Right atrium auricular region (tissue), 2 donors: ENCODE measurements at regions not wholly inside any gene's neighbourhood (a gene's known extent, or its start where the extent isn't known, plus 50 kb on each side); places are given as distances from the start of the nearest gene placed in this dataset.

ENCODE experiments used
- DNase-seq: peaks from one replicate; pipeline ENCODE4 v3.0.0-alpha.2; 2019; ENCODE audit warnings: low spot score
- H3K27ac ChIP-seq, 2 donors: fragments of 200-600 bp; sonication (generic); 1 replicate in 1 of 2; 2 replicates in 1 of 2; pipeline ENCODE4 v1.5.1; 2016 to 2019
- H3K27me3 ChIP-seq, 2 donors: fragments of 200-600 bp; sonication (generic); one replicate each; pipeline versions ENCODE4 v1.5.1 to v1.6.0; 2017 to 2019
- H3K36me3 ChIP-seq: fragments of 200-600 bp; sonication (generic); one replicate; pipeline ENCODE4 v1.5.1; 2016
- H3K4me1 ChIP-seq, 2 donors: fragments of 200-600 bp; sonication (generic); one replicate each; pipeline versions ENCODE4 v1.5.1 to v1.6.0; 2017 to 2019
- H3K4me3 ChIP-seq, 2 donors: fragments of 200-600 bp; sonication (generic); 1 replicate in 1 of 2; 2 replicates in 1 of 2; pipeline ENCODE4 v1.5.1; 2017 to 2019; ENCODE audit warnings: mild to moderate bottlenecking in 1 of 2, moderate library complexity in 1 of 2
- H3K9me3 ChIP-seq, 2 donors: fragments of 200-600 bp; sonication (generic); one replicate each; pipeline ENCODE4 v1.5.1; 2019
- CTCF ChIP-seq, 2 donors: fragments of 200-600 bp; sonication (generic); IDR thresholded peaks; one replicate each; pipeline ENCODE4 v1.5.1; 2019; ENCODE audit warnings: antibody characterized with exemption in 2 of 2

GRCh38 chr6:137787016-137787415 lies 80.0 kb upstream of the TNFAIP3 start:
- peaks cover 0 to 5% of the 10 kb centered on the region in 2 donors for H3K4me1 ChIP-seq
- H3K27ac ChIP-seq: no peak overlapping the region

GRCh38 chr6:137788248-137788647 lies 78.8 kb upstream of the TNFAIP3 start:
- H3K27me3 ChIP-seq: no peaks in the 10 kb centered on the region

More at GRCh38 chr6:137787016-137787415, 80.0 kb upstream of the TNFAIP3 start:
- H3K9me3 ChIP-seq: no peaks in the 10 kb centered on the region
- no peak for TF ChIP-seq CTCF (IDR thresholded peaks at IDR 0.05)
- no peak for DNase-seq
- no peaks in the 10 kb centered on the region for H3K27me3 ChIP-seq
- H3K36me3 ChIP-seq: no peaks in the 10 kb centered on the region
- no peak overlapping the region for H3K4me3 ChIP-seq

GRCh38 chr6:137791281-137792159 lies 75.5 kb upstream of the TNFAIP3 start:
- Histone ChIP-seq H3K36me3 (no peaks in the 10 kb centered on the region), H3K27ac (no peak overlapping the region), H3K4me3 (no peak overlapping the region), H3K27me3 (no peaks in the 10 kb centered on the region), H3K9me3 (no peaks in the 10 kb centered on the region), H3K4me1 (peaks cover 0 to 5% of the 10 kb centered on the region in 2 donors)
- no peak for DNase-seq
- TF ChIP-seq CTCF (IDR thresholded peaks at IDR 0.05): no peak

More at GRCh38 chr6:137788248-137788647, 78.8 kb upstream of the TNFAIP3 start:
- TF ChIP-seq CTCF (IDR thresholded peaks at IDR 0.05): no peak
- peaks cover 0 to 5% of the 10 kb centered on the region in 2 donors for H3K4me1 ChIP-seq
- no peaks in the 10 kb centered on the region for H3K9me3 ChIP-seq
- no peaks in the 10 kb centered on the region for H3K36me3 ChIP-seq
- H3K4me3 ChIP-seq: no peak overlapping the region
- no peak overlapping the region for H3K27ac ChIP-seq
- DNase-seq: no peak

GRCh38 chr6:137792160-137793033 lies 74.7 kb upstream of the TNFAIP3 start:
- no peak for TF ChIP-seq CTCF (IDR thresholded peaks at IDR 0.05)
- no peak overlapping the region for H3K27ac ChIP-seq
- peaks cover 0 to 5% of the 10 kb centered on the region in 2 donors for H3K4me1 ChIP-seq
- DNase-seq: no peak
- H3K27me3 ChIP-seq: no peaks in the 10 kb centered on the region
- H3K36me3 ChIP-seq: no peaks in the 10 kb centered on the region
- no peaks in the 10 kb centered on the region for H3K9me3 ChIP-seq
- H3K4me3 ChIP-seq: no peak overlapping the region

- no peak overlapping the region for H3K27ac ChIP-seq
- no peak overlapping the region for H3K4me3 ChIP-seq
- no peak for DNase-seq
Measured at GRCh38 chr6:137793805-137794515, 73.1 kb upstream of the TNFAIP3 start.

More at GRCh38 chr6:137793805-137794515, 73.1 kb upstream of the TNFAIP3 start:
- H3K4me1 ChIP-seq: peaks cover 0 to 5% of the 10 kb centered on the region in 2 donors
- no peaks in the 10 kb centered on the region for H3K36me3 ChIP-seq
- no peaks in the 10 kb centered on the region for H3K9me3 ChIP-seq
- no peak for TF ChIP-seq CTCF (IDR thresholded peaks at IDR 0.05)
- no peaks in the 10 kb centered on the region for H3K27me3 ChIP-seq
